Ishikawa (cell line): ENCODE measurements at regions not wholly inside any gene's neighbourhood (a gene's known extent, or its start where the extent isn't known, plus 50 kb on each side); places are given as distances from the start of the nearest gene placed in this dataset.

Experiments
- CEBPB ChIP-seq: IDR thresholded peaks from 2 replicates; pipeline ENCODE4 v1.6.1; 2012
- CREB1 ChIP-seq: IDR thresholded peaks from 2 replicates; pipeline ENCODE4 v1.6.1; 2012; ENCODE audit warnings: low read depth
- EGR1 ChIP-seq: IDR thresholded peaks from 2 replicates; pipeline ENCODE4 v1.6.1; 2012
- EP300 ChIP-seq: IDR thresholded peaks from 2 replicates; pipeline ENCODE4 v1.6.1; 2012; ENCODE audit warnings: borderline replicate concordance
- FOXM1 ChIP-seq: IDR thresholded peaks from 2 replicates; pipeline ENCODE4 v1.6.1; 2012; ENCODE audit warnings: low read depth, borderline replicate concordance
- NFIC ChIP-seq: IDR thresholded peaks from 2 replicates; pipeline ENCODE4 v1.6.1; 2012
- RAD21 ChIP-seq: IDR thresholded peaks from 2 replicates; pipeline ENCODE4 v1.6.1; 2012; ENCODE audit warnings: low read depth
- TAF1 ChIP-seq: IDR thresholded peaks from 2 replicates; pipeline ENCODE4 v1.6.1; 2012; ENCODE audit warnings: low read depth, mild to moderate bottlenecking
- TCF12 ChIP-seq: IDR thresholded peaks from 2 replicates; pipeline ENCODE4 v1.6.1; 2012; ENCODE audit warnings: low read depth
- TEAD4 ChIP-seq: IDR thresholded peaks from 2 replicates; pipeline ENCODE4 v1.6.1; 2012
- YY1 ChIP-seq: IDR thresholded peaks from 2 replicates; pipeline ENCODE4 v1.6.1; 2012; ENCODE audit warnings: low read depth
- ZBTB7A ChIP-seq: IDR thresholded peaks from 2 replicates; pipeline ENCODE4 v1.6.1; 2012; ENCODE audit warnings: low read depth
- TF ChIP-seq, protein P1 (sequence below): IDR thresholded peaks from 2 replicates; pipeline ENCODE4 v1.6.1; 2012
- TF ChIP-seq, protein P2 (sequence below): IDR thresholded peaks from 2 replicates; pipeline ENCODE4 v1.6.1; 2012
- TF ChIP-seq, protein P3 (sequence below): IDR thresholded peaks from 2 replicates; pipeline ENCODE4 v1.6.1; 2012; ENCODE audit warnings: low read depth, mild to moderate bottlenecking

DNA sequence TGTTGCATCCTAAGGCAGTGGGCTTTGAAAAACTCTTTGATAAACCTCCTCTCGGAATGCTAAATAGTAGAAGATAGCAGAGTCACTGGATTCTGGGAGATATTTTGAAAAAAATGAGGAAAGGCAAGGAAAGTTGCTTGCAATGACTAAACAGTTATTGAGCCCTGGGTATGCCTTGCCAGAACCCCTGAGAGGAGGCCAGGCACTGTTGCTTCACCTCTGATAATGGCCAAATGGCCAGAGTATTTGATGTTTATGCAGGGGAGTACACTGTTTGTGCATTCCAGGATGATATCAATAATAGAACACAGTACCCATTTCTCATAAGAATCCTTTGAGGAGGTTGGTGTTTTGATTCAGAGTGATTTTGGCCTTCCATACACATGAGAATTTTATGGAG, 935.1 kb upstream of the WWC1 start:
- no peak for TF ChIP-seq TAF1
- no peak for TF ChIP-seq RAD21
- TF ChIP-seq ZBTB7A, result no peak
- TF ChIP-seq, protein P1, sequence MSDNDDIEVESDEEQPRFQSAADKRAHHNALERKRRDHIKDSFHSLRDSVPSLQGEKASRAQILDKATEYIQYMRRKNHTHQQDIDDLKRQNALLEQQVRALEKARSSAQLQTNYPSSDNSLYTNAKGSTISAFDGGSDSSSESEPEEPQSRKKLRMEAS, result no peak
- no peak for TF ChIP-seq TEAD4
- TF ChIP-seq FOXM1, result no peak

DNA sequence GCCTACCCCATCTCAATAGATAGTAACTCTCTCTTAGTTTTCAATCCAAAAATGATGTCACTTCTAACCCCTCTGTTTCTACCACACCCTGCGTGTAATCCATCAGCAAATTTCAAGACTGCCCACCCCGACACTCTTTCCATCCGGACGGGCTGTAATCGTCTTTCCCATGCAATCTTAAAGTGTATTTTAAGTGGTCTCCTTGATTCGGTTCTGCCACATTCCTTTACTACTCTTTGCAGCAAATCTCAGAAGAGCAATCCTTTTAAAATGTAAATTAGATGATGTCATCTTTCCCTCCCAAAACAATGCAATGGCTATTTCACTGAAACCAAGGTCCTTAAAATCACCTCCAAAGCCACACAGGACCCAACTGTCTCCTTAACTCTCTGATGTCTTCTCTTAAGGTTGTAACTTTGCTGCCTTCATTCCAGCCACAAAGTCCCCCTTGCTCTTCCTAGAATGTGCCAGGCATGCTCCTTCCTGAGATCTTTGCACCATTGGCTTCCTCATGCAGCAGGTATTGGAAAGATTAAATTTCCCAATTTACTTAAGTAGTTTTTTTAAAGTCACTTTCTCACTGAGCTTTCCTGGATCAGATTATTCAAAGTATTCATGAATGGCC, 932.5 kb upstream of the WWC1 start:
- TF ChIP-seq TCF12 (no peak), EGR1 (no peak)
- TF ChIP-seq, protein P2, sequence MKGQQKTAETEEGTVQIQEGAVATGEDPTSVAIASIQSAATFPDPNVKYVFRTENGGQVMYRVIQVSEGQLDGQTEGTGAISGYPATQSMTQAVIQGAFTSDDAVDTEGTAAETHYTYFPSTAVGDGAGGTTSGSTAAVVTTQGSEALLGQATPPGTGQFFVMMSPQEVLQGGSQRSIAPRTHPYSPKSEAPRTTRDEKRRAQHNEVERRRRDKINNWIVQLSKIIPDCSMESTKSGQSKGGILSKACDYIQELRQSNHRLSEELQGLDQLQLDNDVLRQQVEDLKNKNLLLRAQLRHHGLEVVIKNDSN, result no peak

DNA sequence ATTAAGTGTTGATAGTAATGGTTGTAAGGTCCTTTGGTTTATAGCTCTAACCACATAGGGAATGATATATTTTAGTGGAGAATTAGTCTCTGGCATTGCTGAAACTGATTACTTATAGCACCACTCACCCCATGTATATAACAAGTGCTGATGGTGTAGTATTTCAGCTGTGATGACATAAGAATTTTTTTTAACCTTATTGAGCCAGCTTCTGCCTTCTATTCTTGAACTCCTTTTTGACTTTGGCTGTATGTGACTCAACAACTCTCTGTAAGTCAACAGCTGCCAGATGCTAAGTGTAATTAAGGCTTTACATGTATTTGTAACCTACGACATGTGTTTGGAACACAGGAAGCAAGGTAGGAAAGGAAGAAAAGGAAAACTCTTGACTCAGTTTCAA, 929.6 kb upstream of the WWC1 start:
- TF ChIP-seq EGR1 (no peak), ZBTB7A (no peak), CEBPB (no peak), RAD21 (no peak), CREB1 (no peak), TEAD4 (no peak), FOXM1 (no peak), TCF12 (no peak), EP300 (no peak)
- TF ChIP-seq, protein P1, result no peak
- TF ChIP-seq, protein P3, sequence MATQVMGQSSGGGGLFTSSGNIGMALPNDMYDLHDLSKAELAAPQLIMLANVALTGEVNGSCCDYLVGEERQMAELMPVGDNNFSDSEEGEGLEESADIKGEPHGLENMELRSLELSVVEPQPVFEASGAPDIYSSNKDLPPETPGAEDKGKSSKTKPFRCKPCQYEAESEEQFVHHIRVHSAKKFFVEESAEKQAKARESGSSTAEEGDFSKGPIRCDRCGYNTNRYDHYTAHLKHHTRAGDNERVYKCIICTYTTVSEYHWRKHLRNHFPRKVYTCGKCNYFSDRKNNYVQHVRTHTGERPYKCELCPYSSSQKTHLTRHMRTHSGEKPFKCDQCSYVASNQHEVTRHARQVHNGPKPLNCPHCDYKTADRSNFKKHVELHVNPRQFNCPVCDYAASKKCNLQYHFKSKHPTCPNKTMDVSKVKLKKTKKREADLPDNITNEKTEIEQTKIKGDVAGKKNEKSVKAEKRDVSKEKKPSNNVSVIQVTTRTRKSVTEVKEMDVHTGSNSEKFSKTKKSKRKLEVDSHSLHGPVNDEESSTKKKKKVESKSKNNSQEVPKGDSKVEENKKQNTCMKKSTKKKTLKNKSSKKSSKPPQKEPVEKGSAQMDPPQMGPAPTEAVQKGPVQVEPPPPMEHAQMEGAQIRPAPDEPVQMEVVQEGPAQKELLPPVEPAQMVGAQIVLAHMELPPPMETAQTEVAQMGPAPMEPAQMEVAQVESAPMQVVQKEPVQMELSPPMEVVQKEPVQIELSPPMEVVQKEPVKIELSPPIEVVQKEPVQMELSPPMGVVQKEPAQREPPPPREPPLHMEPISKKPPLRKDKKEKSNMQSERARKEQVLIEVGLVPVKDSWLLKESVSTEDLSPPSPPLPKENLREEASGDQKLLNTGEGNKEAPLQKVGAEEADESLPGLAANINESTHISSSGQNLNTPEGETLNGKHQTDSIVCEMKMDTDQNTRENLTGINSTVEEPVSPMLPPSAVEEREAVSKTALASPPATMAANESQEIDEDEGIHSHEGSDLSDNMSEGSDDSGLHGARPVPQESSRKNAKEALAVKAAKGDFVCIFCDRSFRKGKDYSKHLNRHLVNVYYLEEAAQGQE, result no peak
- TF ChIP-seq, protein P2, result no peak

DNA sequence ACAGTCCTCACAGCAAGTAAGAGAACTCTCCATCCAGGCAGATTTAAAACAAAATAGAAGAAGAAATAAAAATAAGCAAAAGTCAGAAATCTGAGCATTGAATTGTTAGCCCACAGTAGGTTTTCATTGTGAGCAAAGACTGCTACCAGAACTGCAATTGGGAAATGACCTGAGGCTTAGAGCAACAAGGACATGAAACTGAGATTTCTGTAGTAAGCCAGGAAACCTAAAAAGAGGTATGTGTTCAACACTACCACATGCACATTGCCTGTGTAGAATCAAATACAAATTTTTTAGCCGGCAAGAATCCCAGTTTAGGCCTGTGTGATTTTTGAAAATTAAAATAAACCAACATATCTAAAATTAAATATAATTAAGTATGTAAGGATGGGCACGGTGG, 928.4 kb upstream of the WWC1 start:
- TF ChIP-seq FOXM1 (no peak), NFIC (no peak), TEAD4 (no peak), YY1 (no peak), CREB1 (no peak), RAD21 (no peak), EGR1 (no peak), CEBPB (no peak), ZBTB7A (no peak), EP300 (no peak), TAF1 (no peak), TCF12 (no peak)
- TF ChIP-seq, protein P1, result no peak
- TF ChIP-seq, protein P3, result no peak
- TF ChIP-seq, protein P2, result no peak

DNA sequence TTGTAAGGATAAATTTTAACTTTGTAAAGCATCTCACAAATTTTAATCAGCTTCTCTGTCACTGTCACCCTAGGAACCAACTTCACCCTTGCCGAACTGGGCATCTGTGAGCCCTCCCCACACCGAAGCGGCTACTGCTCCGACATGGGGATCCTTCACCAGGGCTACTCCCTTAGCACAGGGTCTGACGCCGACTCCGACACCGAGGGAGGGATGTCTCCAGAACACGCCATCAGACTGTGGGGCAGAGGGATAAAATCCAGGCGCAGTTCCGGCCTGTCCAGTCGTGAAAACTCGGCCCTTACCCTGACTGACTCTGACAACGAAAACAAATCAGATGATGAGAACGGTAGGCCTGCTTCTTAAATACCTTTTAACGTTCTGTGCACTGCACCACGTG, 916.3 kb upstream of the WWC1 start:
- TF ChIP-seq, protein P2, result no peak
- TF ChIP-seq FOXM1 (no peak), CREB1 (no peak), CEBPB (no peak), EP300 (no peak), NFIC (no peak), TAF1 (no peak), EGR1 (no peak), TEAD4 (no peak), YY1 (no peak), RAD21 (no peak), ZBTB7A (no peak), TCF12 (no peak)
- TF ChIP-seq, protein P1, result no peak
- TF ChIP-seq, protein P3, result no peak
